ENCODE measurements at regions not wholly inside any gene's neighbourhood (a gene's known extent, or its start where the extent isn't known, plus 50 kb on each side); places are given as distances from the start of the nearest gene placed in this dataset.

DNA sequence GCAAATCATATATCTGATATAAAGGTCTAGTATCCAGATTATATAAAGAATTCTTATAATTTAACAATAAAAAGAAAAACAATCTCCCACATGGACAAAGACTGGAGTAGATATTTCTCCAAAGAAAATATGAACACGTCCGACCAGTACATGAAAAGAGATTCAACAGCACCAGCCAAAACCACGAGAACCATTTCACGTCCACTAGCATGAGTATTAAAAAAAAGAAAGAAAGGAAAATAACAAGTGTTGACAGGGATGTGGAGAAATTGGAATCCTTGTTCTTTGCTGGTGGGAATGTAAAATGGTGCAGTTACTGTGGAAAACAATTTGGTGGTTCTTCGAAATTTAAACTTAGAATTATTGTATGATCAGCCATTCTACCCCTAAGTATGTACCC, 432.7 kb upstream of the TRIB2 start:
- TF ChIP-seq POLR2AphosphoS5 (IDR thresholded peaks at IDR 0.05; ENCODE audit: low read depth, low read length), result no peak
- no peak for TF ChIP-seq PAX5 (IDR thresholded peaks at IDR 0.05; ENCODE audit: insufficient read depth, low read length, severe bottlenecking)
- TF ChIP-seq TAF1 (IDR thresholded peaks at IDR 0.05; ENCODE audit: low read depth, low read length), result no peak
- no peak for TF ChIP-seq POLR2A (IDR thresholded peaks at IDR 0.05; ENCODE audit: low read depth, low read length)
